WTC11 (cell line): ENCODE measurements at regions not wholly inside any gene's neighbourhood (a gene's known extent, or its start where the extent isn't known, plus 50 kb on each side); places are given as distances from the start of the nearest gene placed in this dataset.

Experiments used
- ATF2 ChIP-seq: sonication (generic); formaldehyde crosslinking; IDR thresholded peaks from 2 replicates; pipeline ENCODE4 v1.8.1; 2022; ENCODE audit warnings: low read depth, missing genetic modification reagents, borderline replicate concordance
- ATF3 ChIP-seq: sonication (generic); formaldehyde crosslinking; conservative IDR thresholded peaks from 2 replicates; pipeline ENCODE4 v1.8.1; 2022; ENCODE audit warnings: mild to moderate bottlenecking, missing genetic modification reagents
- CREB1 ChIP-seq: sonication (generic); formaldehyde crosslinking; IDR thresholded peaks from 2 replicates; pipeline ENCODE4 v1.8.0; 2023; ENCODE audit warnings: mild to moderate bottlenecking, missing genetic modification reagents
- CTCF ChIP-seq: fragments of 200-600 bp; IDR thresholded peaks from 2 replicates; pipeline ENCODE4 v1.8.0; 2022; ENCODE audit warnings: antibody characterized with exemption
- E2F4 ChIP-seq: sonication (generic); formaldehyde crosslinking; IDR thresholded peaks from 2 replicates; pipeline ENCODE4 v1.8.1; 2022; ENCODE audit warnings: low read depth, mild to moderate bottlenecking, moderate library complexity, missing genetic modification reagents, borderline replicate concordance
- E2F5 ChIP-seq: sonication (generic); formaldehyde crosslinking; IDR thresholded peaks from 2 replicates; pipeline ENCODE4 v1.8.1; 2022; ENCODE audit warnings: mild to moderate bottlenecking, moderate library complexity, missing genetic modification reagents
- ESRRA ChIP-seq: sonication (generic); formaldehyde crosslinking; IDR thresholded peaks from 2 replicates; pipeline ENCODE4 v1.8.1; 2022; ENCODE audit warnings: mild to moderate bottlenecking, missing genetic modification reagents, borderline replicate concordance
- ETV6 ChIP-seq: sonication (generic); formaldehyde crosslinking; IDR thresholded peaks from 2 replicates; pipeline ENCODE4 v1.8.1; 2022; ENCODE audit warnings: mild to moderate bottlenecking, missing genetic modification reagents
- IRF2 ChIP-seq: sonication (generic); formaldehyde crosslinking; IDR thresholded peaks from 2 replicates; pipeline ENCODE4 v1.8.0; 2022; ENCODE audit warnings: low read depth, missing genetic modification reagents, borderline replicate concordance
- NR2C2 ChIP-seq: sonication (generic); formaldehyde crosslinking; IDR thresholded peaks from 2 replicates; pipeline ENCODE4 v1.8.0; 2022; ENCODE audit warnings: mild to moderate bottlenecking, missing genetic modification reagents
- PREB ChIP-seq: sonication (generic); formaldehyde crosslinking; IDR thresholded peaks from 2 replicates; pipeline ENCODE4 v1.8.1; 2022; ENCODE audit warnings: mild to moderate bottlenecking, missing genetic modification reagents, moderate library complexity, borderline replicate concordance
- TCF7 ChIP-seq: sonication (generic); formaldehyde crosslinking; IDR thresholded peaks from 2 replicates; pipeline ENCODE4 v1.8.0; 2022; ENCODE audit warnings: mild to moderate bottlenecking, low read depth, missing genetic modification reagents, moderate library complexity
- USF1 ChIP-seq: sonication (generic); formaldehyde crosslinking; IDR thresholded peaks from 2 replicates; pipeline ENCODE4 v1.8.0; 2022; ENCODE audit warnings: mild to moderate bottlenecking, missing genetic modification reagents
- ZNF396 ChIP-seq: fragments of 250-450 bp; sonication (Bioruptor Pico); IDR thresholded peaks from 2 replicates; pipeline ENCODE4 v1.8.0; 2021; ENCODE audit warnings: mild to moderate bottlenecking, moderate library complexity, borderline replicate concordance

- TF ChIP-seq CTCF, result no peak
- TF ChIP-seq ATF2 (CRISPR knock-in tag), result no peak
- TF ChIP-seq CREB1 (CRISPR knock-in tag), result no peak
- TF ChIP-seq ATF3, result no peak
- TF ChIP-seq IRF2, result no peak
- no peak for TF ChIP-seq ESRRA
- no peak for TF ChIP-seq ZNF396 (CRISPR knock-in tag)
- no peak for TF ChIP-seq E2F4 (CRISPR knock-in tag)
- no peak for TF ChIP-seq PREB (CRISPR knock-in tag)
- no peak for TF ChIP-seq NR2C2
- no peak for TF ChIP-seq TCF7
- no peak for TF ChIP-seq ETV6
- TF ChIP-seq E2F5 (CRISPR knock-in tag), result no peak
- no peak for TF ChIP-seq USF1 (CRISPR knock-in tag)
These were observed 402.8 kb downstream of the ZEB2 start for GRCh38 chr2:144117086-144117485.
